BJ (cell line): ENCODE measurements at regions not wholly inside any gene's neighbourhood (a gene's known extent, or its start where the extent isn't known, plus 50 kb on each side); places are given as distances from the start of the nearest gene placed in this dataset.

ENCODE experiments used
- CTCF ChIA-PET: fragments of 350-600 bp; formaldehyde crosslinking; extraction: SDS; loops from one replicate; lab custom pipeline; 2021; ENCODE audit warnings: antibody characterized with exemption, inconsistent platforms; lab: Yijun Ruan, JAX
- POLR2A ChIA-PET: fragments of 300-600 bp; sonication (Branson Sonifier 250); formaldehyde crosslinking; extraction: SDS; loops from one replicate; lab custom pipeline; 2021; ENCODE audit warnings: antibody characterized with exemption; lab: Charles Lee
- DNase-seq: peaks from one replicate; pipeline ENCODE4 v3.0.0-alpha.2; 2011; ENCODE audit warnings: low read depth
- H3K27me3 ChIP-seq: 2 replicates; pipeline ENCODE4 v1.6.0; 2011; ENCODE audit warnings: low read length; ENCODE audit not compliant: control insufficient read depth, insufficient read depth
- H3K36me3 ChIP-seq: 2 replicates; pipeline ENCODE4 v1.5.1; 2011; ENCODE audit warnings: low read length; ENCODE audit not compliant: control insufficient read depth, insufficient read depth
- H3K4me3 ChIP-seq: 2 replicates; pipeline ENCODE4 v1.5.1; 2011; ENCODE audit warnings: low read depth, mild to moderate bottlenecking, control low read depth, low read length
- TF ChIP-seq, protein P1 (sequence below): IDR thresholded peaks from 2 replicates; pipeline ENCODE4 v1.5.1; 2011; ENCODE audit warnings: low read depth, mild to moderate bottlenecking, control low read depth, inconsistent platforms, low read length, moderate library complexity; ENCODE audit not compliant: insufficient read depth

DNA sequence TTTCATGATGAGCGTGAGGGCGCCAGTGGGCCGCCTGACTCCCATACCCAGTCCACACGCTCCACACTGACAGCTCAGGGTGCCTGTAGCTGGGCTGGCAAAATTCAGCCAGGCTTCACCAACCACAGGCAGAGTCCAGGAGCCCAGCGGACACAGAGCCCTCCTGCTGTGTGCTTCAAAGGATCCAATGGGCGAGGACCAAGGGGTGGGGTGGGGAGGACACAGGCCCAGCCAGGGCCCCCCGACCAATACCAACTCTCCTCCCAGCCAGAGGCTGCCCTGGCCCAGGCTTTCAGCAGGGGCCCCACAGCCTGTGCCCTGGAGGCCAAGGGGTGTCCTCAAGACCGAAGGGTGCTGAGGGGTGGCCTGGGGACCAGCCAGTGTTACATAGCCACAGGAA is 336.1 kb downstream of the CTTN start:
- TF ChIP-seq, protein P1, sequence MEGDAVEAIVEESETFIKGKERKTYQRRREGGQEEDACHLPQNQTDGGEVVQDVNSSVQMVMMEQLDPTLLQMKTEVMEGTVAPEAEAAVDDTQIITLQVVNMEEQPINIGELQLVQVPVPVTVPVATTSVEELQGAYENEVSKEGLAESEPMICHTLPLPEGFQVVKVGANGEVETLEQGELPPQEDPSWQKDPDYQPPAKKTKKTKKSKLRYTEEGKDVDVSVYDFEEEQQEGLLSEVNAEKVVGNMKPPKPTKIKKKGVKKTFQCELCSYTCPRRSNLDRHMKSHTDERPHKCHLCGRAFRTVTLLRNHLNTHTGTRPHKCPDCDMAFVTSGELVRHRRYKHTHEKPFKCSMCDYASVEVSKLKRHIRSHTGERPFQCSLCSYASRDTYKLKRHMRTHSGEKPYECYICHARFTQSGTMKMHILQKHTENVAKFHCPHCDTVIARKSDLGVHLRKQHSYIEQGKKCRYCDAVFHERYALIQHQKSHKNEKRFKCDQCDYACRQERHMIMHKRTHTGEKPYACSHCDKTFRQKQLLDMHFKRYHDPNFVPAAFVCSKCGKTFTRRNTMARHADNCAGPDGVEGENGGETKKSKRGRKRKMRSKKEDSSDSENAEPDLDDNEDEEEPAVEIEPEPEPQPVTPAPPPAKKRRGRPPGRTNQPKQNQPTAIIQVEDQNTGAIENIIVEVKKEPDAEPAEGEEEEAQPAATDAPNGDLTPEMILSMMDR, result no peak
- Histone ChIP-seq H3K27me3 (no peaks in the 10 kb centered on the region), H3K4me3 (no peak overlapping the region), H3K36me3 (no peaks in the 10 kb centered on the region)
- DNase-seq, result no peak
- CTCF ChIA-PET, result no interaction called here
- POLR2A ChIA-PET, result no interaction called here

DNA sequence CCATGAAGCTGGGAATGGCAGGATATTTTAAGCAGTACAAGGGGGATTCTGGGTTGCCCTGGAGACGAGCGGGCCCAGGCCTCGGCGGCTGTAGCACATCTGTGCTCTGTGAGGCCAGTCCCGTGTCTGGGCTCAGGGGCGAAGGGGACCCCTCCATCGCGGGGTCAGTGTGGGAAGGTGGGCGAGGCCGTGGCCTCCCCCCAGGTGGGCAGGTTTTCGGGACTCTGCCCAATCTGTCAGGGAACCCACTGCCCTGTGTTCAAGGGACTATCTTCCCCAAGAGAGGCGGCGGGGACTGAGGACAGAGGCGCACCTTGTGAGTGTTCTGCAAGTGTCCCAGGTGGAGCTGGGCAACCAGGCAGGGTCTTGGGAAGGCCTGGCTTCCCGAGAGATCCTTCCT is 336.6 kb downstream of the CTTN start:
- DNase-seq, result no peak
- TF ChIP-seq, protein P1, result no peak
- ChIA-PET POLR2A (no interaction called here), CTCF (interaction anchor here (0.7 kb wide), 1 partner anchor 9 kb away, joined by 3 read pairs; no protein-coding TSS in a partner anchor)
- Histone ChIP-seq H3K4me3 (no peak overlapping the region), H3K36me3 (no peaks in the 10 kb centered on the region), H3K27me3 (no peaks in the 10 kb centered on the region)

DNA sequence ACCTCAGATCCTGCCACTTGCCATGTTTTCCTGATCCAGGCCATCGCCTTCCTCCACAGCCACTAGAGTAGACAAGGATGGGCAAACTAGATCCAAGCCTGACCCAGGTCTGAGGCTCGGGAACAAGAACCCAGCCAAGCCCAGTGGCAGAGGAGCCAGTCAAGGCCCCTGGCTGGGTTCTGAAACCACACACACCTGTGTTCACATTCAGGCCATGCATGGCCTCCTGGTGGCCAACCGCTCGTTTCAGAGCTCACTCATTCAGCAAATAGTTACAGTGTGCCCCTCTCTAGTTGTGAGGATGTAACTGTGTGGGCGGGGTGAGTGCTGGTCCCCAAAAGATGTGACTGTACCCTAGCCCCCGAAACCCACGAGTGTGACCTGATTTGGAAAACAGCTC is 337.6 kb downstream of the CTTN start:
- Histone ChIP-seq H3K36me3 (no peaks in the 10 kb centered on the region), H3K4me3 (no peak overlapping the region), H3K27me3 (no peaks in the 10 kb centered on the region)
- POLR2A ChIA-PET, result no interaction called here
- CTCF ChIA-PET, result interaction anchor here (1.3 kb wide), 1 partner anchor 295 kb away, joined by 3 read pairs; no protein-coding TSS in a partner anchor
- DNase-seq, result no peak
- TF ChIP-seq, protein P1, result no peak

DNA sequence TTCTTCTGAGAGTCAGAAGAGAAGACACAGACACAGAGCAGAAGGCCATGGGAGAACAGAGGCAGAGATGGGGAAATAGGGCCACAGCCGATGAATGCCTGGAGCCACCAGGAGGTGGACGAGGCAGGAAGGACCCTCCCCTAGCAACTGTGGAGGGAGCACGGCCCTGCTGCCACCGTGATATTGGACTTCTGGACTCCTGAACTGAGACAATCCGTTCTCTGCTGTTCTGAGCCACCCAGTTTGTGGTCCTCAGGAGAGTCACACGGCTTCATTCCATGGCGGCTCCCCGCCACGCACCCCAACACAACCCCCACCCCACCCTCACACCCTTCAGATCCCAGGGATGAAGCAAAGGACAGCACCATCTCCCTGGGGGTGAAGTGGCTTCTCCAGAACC is 338.1 kb downstream of the CTTN start:
- H3K27me3 ChIP-seq, result no peaks in the 10 kb centered on the region
- CTCF ChIA-PET, result interaction anchor here (1.3 kb wide), 1 partner anchor 296 kb away, joined by 3 read pairs; no protein-coding TSS in a partner anchor
- POLR2A ChIA-PET, result no interaction called here
- no peaks in the 10 kb centered on the region for H3K36me3 ChIP-seq
- no peak overlapping the region for H3K4me3 ChIP-seq
- DNase-seq, result no peak
- TF ChIP-seq, protein P1, result no peak

DNA sequence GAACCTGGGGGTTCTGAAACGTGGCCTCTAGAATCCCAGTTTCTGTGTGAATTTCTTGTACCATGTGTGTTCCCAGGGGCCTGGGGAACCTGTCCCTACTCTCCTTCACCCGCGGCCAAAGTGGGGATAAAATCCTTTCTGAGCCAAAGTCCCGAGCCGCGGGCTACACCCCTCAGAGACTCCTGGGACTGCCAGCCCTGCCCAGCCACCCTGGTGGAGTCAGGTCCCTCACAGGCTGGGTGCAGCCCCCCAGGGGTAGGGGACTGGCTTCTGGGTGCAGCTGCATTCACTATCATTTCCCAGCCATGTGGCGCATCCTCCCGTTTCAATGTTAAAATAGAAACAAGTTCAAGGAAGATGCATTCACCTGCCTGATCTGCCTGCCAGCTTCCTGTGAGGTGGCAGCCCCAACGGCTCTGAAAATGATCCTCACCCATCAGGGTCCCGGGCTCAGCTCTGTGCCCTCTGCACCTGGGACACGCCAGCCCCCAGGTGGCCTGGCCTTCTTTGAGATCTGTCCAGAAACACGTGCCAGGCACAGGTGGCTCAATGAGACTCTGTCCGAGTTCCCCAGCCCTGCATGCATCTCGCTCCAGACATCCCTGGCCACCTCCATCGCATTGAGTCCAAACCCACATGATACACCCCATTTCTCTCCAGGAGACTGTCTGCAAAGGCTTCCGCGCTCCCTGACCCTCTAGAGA is 338.8 kb downstream of the CTTN start:
- CTCF ChIA-PET, result interaction anchor here (1.3 kb wide), 1 partner anchor 296 kb away, joined by 3 read pairs; no protein-coding TSS in a partner anchor
- Histone ChIP-seq H3K36me3 (no peaks in the 10 kb centered on the region), H3K4me3 (no peak overlapping the region), H3K27me3 (no peaks in the 10 kb centered on the region)
- POLR2A ChIA-PET, result no interaction called here
- no peak for DNase-seq
- TF ChIP-seq, protein P1, result no peak
